Neural progenitor cell (in vitro differentiated cells): ENCODE measurements at regions not wholly inside any gene's neighbourhood (a gene's known extent, or its start where the extent isn't known, plus 50 kb on each side); places are given as distances from the start of the nearest gene placed in this dataset.

ENCODE experiments used
- DNase-seq: peaks from one replicate; pipeline ENCODE4 v3.0.0-alpha.2; 2016; ENCODE audit warnings: low spot score
- H2AFZ ChIP-seq: fragments of 200-600 bp; sonication (generic); replicated peaks from 2 replicates; pipeline ENCODE4 v1.6.1; 2016; ENCODE audit warnings: antibody characterized with exemption
- H3F3A ChIP-seq: fragments of 200-600 bp; sonication (generic); 2 replicates; pipeline ENCODE4 v1.6.1; 2016; ENCODE audit warnings: antibody characterized with exemption, low read depth
- H3K27ac ChIP-seq: fragments of 200-600 bp; sonication (generic); 2 replicates; pipeline ENCODE4 v1.5.1; 2016; ENCODE audit warnings: mild to moderate bottlenecking
- H3K27me3 ChIP-seq: fragments of 200-600 bp; sonication (generic); 2 replicates; pipeline ENCODE4 v1.6.1; 2016; ENCODE audit warnings: mild to moderate bottlenecking, moderate library complexity
- H3K36me3 ChIP-seq: fragments of 200-600 bp; sonication (generic); 2 replicates; pipeline ENCODE4 v1.5.1; 2016
- H3K4me1 ChIP-seq: fragments of 200-600 bp; sonication (generic); 2 replicates; pipeline ENCODE4 v1.6.1; 2016; ENCODE audit warnings: mixed run types
- H3K4me2 ChIP-seq: fragments of 200-600 bp; sonication (generic); 2 replicates; pipeline ENCODE4 v1.6.1; 2016
- H3K4me3 ChIP-seq: fragments of 200-600 bp; sonication (generic); 2 replicates; pipeline ENCODE4 v1.5.1; 2016
- H3K79me2 ChIP-seq: fragments of 200-600 bp; sonication (generic); 2 replicates; pipeline ENCODE4 v1.6.1; 2016; ENCODE audit warnings: low read depth
- H3K9ac ChIP-seq: fragments of 200-600 bp; sonication (generic); 2 replicates; pipeline ENCODE4 v1.6.1; 2016
- H3K9me3 ChIP-seq: fragments of 200-600 bp; sonication (generic); 2 replicates; pipeline ENCODE4 v1.5.1; 2016; ENCODE audit warnings: low read depth
- H4K20me1 ChIP-seq: fragments of 200-600 bp; sonication (generic); 2 replicates; pipeline ENCODE4 v1.6.1; 2016; ENCODE audit warnings: low read depth
- H3K27ac Mint-ChIP-seq: 3 replicates; pipeline ENCODE4 v1.8.0; 2021; ENCODE audit warnings: mixed read lengths
- H3K27me3 Mint-ChIP-seq: 2 replicates; pipeline ENCODE4 v1.8.0; 2022; ENCODE audit warnings: low read depth, mild to moderate bottlenecking, inconsistent platforms, moderate library complexity, mixed read lengths; ENCODE audit not compliant: insufficient read depth
- H3K36me3 Mint-ChIP-seq: 3 replicates; pipeline ENCODE4 v1.8.0; 2021; ENCODE audit warnings: mixed read lengths
- H3K4me1 Mint-ChIP-seq: 3 replicates; pipeline ENCODE4 v1.8.0; 2021; ENCODE audit warnings: mixed read lengths
- H3K4me3 Mint-ChIP-seq: 3 replicates; pipeline ENCODE4 v1.8.0; 2021; ENCODE audit warnings: mild to moderate bottlenecking, moderate library complexity, mixed read lengths
- H3K9me3 Mint-ChIP-seq: 3 replicates; pipeline ENCODE4 v1.8.0; 2020; ENCODE audit warnings: mixed read lengths
- CTCF ChIP-seq: fragments of 200-600 bp; sonication (generic); IDR thresholded peaks from 2 replicates; pipeline ENCODE4 v1.5.1; 2017; ENCODE audit warnings: antibody characterized with exemption, mild to moderate bottlenecking
- EZH2 ChIP-seq: fragments of 200-600 bp; sonication (generic); IDR thresholded peaks from 2 replicates; pipeline ENCODE4 v1.6.1; 2017; ENCODE audit warnings: antibody characterized with exemption, mild to moderate bottlenecking, moderate library complexity
- EZH2phosphoT487 ChIP-seq: fragments of 200-600 bp; sonication (generic); IDR thresholded peaks from 2 replicates; pipeline ENCODE4 v1.6.1; 2017; ENCODE audit warnings: antibody characterized with exemption

DNA sequence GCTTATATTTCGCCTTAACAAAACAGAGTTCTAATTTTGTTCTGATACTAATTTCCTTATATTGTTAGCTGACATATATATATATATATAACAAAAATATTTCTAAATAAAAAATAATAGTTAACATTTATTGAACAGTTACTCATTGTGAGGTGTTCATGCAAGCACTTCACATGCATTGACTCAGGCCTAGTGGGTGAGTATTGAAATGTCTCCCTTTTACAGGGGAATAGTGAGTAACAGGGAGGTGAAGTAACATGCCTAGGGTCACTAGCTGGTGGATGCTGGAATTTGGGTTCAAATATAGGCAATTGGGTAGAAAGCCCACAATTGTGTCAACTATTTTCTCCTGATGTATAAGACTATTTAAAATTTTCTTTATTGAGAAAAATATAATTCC is 102.6 kb upstream of the ZPLD1 start:
- H3K9me3 ChIP-seq = no peaks in the 10 kb centered on the region
- no peaks in the 10 kb centered on the region for H3K36me3 Mint-ChIP-seq
- no peak overlapping the region for H3K4me3 ChIP-seq
- H3K27ac Mint-ChIP-seq = no peak overlapping the region
- no peaks in the 10 kb centered on the region for H3K27me3 Mint-ChIP-seq
- H3K36me3 ChIP-seq = no peaks in the 10 kb centered on the region
- no peaks in the 10 kb centered on the region for H3K27me3 ChIP-seq
- H4K20me1 ChIP-seq = no peaks in the 10 kb centered on the region
- no peak overlapping the region for H3K27ac ChIP-seq
- TF ChIP-seq EZH2phosphoT487 (no peak), CTCF (no peak), EZH2 (no peak)
- no peaks in the 10 kb centered on the region for H3K9me3 Mint-ChIP-seq
- DNase-seq = no peak
- no peaks in the 10 kb centered on the region for H3F3A ChIP-seq
- peaks cover 2% of the 10 kb centered on the region for H3K4me1 Mint-ChIP-seq
- H3K4me1 ChIP-seq = peaks cover 5% of the 10 kb centered on the region
- H3K4me3 Mint-ChIP-seq = no peak overlapping the region
- H3K4me2 ChIP-seq = no peak overlapping the region
- no peaks in the 10 kb centered on the region for H3K79me2 ChIP-seq
- H2AFZ ChIP-seq = no peak overlapping the region
- no peak overlapping the region for H3K9ac ChIP-seq

- H3K9me3 ChIP-seq = no peaks in the 10 kb centered on the region
- Mint-ChIP-seq H3K27ac (no peak overlapping the region), H3K27me3 (no peaks in the 10 kb centered on the region), H3K4me3 (no peak overlapping the region), H3K9me3 (no peaks in the 10 kb centered on the region), H3K4me1 (no peaks in the 10 kb centered on the region), H3K36me3 (no peaks in the 10 kb centered on the region)
- no peak for DNase-seq
- H4K20me1 ChIP-seq = no peaks in the 10 kb centered on the region
- H3K27me3 ChIP-seq = no peaks in the 10 kb centered on the region
- H3K4me2 ChIP-seq = no peak overlapping the region
- no peak overlapping the region for H3K27ac ChIP-seq
- peak overlapping the region; percentile 85 for H2AFZ ChIP-seq
- no peak overlapping the region for H3K4me3 ChIP-seq
- H3K79me2 ChIP-seq = no peaks in the 10 kb centered on the region
- no peaks in the 10 kb centered on the region for H3F3A ChIP-seq
- H3K36me3 ChIP-seq = no peaks in the 10 kb centered on the region
- H3K4me1 ChIP-seq = peaks cover 5% of the 10 kb centered on the region
- H3K9ac ChIP-seq = no peak overlapping the region
- no peak for TF ChIP-seq EZH2phosphoT487
- TF ChIP-seq CTCF = no peak
- no peak for TF ChIP-seq EZH2
Measured at GRCh38 chr3:102332934-102333333, 101.9 kb upstream of the ZPLD1 start.

DNA sequence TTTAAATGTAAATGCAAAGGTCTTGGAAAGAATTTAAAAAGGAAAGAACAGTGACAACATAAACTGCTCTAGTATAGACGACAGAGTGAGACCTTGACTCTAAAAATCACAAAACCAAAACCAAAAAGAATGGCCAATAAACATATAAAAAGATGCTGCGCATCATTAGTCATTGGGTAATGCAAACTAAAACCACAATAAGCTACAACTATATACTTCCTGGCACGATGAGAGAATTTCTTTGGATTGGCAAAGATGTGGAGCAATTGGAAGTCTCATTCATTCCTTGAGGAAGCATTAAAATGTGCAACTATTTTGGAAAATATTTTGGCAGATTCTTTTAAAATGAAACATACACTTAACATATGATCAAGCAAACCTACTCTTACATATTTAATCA is 98.7 kb upstream of the ZPLD1 start:
- Mint-ChIP-seq H3K4me1 (peaks cover 8% of the 10 kb centered on the region), H3K36me3 (no peaks in the 10 kb centered on the region), H3K9me3 (no peaks in the 10 kb centered on the region), H3K4me3 (no peak overlapping the region), H3K27ac (no peak overlapping the region), H3K27me3 (no peaks in the 10 kb centered on the region)
- Histone ChIP-seq H2AFZ (no peak overlapping the region), H3K9me3 (no peaks in the 10 kb centered on the region), H3K4me2 (no peak overlapping the region), H3K4me1 (peaks cover 24% of the 10 kb centered on the region), H3K79me2 (no peaks in the 10 kb centered on the region), H4K20me1 (no peaks in the 10 kb centered on the region), H3K27me3 (no peaks in the 10 kb centered on the region), H3K36me3 (no peaks in the 10 kb centered on the region), H3K9ac (no peak overlapping the region), H3K27ac (no peak overlapping the region), H3F3A (peaks cover 10% of the 10 kb centered on the region), H3K4me3 (no peak overlapping the region)
- DNase-seq = no peak
- TF ChIP-seq EZH2 (no peak), CTCF (no peak), EZH2phosphoT487 (no peak)

GRCh38 chr3:102339671-102340070 is 95.1 kb upstream of the ZPLD1 start:
- no peak for TF ChIP-seq CTCF
- no peak for TF ChIP-seq EZH2phosphoT487
- TF ChIP-seq EZH2 = no peak
- Histone ChIP-seq H2AFZ (peak overlapping the region; percentile 80), H3K27me3 (no peaks in the 10 kb centered on the region), H3K4me3 (no peak overlapping the region), H3K36me3 (peaks cover 3% of the 10 kb centered on the region), H4K20me1 (no peaks in the 10 kb centered on the region), H3K4me2 (peak overlapping the region; percentile 33), H3K9me3 (no peaks in the 10 kb centered on the region), H3K27ac (peak overlapping the region; percentile 72), H3K79me2 (no peaks in the 10 kb centered on the region), H3K4me1 (peaks cover 22% of the 10 kb centered on the region), H3F3A (peaks cover 10% of the 10 kb centered on the region), H3K9ac (no peak overlapping the region)
- no peak overlapping the region for H3K4me3 Mint-ChIP-seq
- no peak for DNase-seq
- no peaks in the 10 kb centered on the region for H3K9me3 Mint-ChIP-seq
- H3K27ac Mint-ChIP-seq = no peak overlapping the region
- H3K36me3 Mint-ChIP-seq = no peaks in the 10 kb centered on the region
- H3K4me1 Mint-ChIP-seq = peaks cover 8% of the 10 kb centered on the region
- H3K27me3 Mint-ChIP-seq = no peaks in the 10 kb centered on the region
